ENCODE measurements at regions not wholly inside any gene's neighbourhood (a gene's known extent, or its start where the extent isn't known, plus 50 kb on each side); places are given as distances from the start of the nearest gene placed in this dataset.
"Not testable (repeated sequence)": the region's sequence is repeated elsewhere in the genome, so short reads cannot be mapped to it uniquely, and the experiment has no call there.

DNA sequence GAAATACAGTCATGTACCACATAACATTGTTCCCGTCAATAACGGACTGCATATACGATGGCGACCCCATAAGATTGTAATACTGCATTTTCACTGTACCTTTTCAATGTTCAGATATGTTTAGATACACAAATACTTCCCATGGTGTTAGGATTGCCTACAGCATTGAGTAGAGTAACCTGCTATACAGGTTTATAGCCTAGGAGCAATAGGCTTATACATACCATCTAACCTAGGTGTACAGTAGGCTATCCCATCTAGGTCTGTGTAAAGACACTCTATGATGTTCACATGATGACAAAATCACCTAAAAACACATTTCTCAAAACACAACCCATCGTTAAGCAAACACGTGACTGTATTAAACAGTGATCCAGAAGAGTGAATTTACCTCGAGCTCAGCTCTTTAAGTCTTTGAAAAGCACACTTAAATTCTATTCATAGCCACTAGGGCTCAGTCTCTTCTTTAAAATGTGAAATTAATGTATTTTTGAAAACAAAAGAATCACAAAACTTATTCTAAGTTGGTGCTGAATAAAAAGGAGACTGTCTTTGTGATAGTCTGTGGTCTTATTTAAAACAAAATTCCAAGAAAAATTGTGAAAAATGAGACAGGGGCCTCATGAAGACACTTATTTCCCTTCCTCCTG is 239.1 kb upstream of the ARID2 start:
- DNase-seq (ENCODE audit: low read depth in 2 of 2) = no peak

DNA sequence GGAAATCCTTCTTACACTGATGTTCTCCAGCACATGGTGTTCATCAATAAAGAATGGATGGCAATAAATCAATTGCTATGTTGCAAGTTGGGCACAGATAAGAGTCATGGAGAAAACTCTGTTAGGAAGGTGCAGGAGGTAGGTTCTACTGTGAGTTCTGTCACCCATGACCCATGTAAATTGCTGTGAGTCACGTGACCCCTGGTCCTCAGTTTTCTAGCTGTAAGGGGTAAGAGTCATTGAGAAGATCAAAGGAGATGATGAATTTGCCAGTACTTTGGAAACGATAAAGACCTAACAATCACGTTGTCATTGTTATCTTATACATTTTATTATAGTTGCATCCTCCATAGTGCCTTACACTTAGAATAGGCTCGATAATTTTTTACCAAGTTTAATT is 235.2 kb upstream of the ARID2 start:
- DNase-seq (ENCODE audit: low read depth in 2 of 2) = no peak

DNA sequence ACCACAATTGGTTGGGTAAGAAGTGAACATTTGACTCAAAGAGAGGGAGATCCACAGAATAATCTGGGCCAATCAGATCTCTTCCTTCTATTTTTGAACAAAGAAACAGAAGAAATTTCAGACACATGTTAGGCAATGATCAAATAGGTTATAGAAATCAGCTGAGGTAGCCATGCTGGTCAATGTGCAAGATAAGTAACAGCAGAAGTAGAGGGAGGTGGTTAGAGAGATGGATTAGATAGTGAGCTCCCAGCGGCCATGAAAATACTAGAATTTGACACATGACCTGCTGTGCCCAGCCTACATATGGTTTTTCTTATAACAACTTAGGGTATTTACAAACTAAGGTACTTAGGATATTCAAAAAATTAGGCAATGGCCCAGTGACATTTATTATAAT is 230.9 kb upstream of the ARID2 start:
- no peak for DNase-seq (ENCODE audit: low read depth in 2 of 2)

DNA sequence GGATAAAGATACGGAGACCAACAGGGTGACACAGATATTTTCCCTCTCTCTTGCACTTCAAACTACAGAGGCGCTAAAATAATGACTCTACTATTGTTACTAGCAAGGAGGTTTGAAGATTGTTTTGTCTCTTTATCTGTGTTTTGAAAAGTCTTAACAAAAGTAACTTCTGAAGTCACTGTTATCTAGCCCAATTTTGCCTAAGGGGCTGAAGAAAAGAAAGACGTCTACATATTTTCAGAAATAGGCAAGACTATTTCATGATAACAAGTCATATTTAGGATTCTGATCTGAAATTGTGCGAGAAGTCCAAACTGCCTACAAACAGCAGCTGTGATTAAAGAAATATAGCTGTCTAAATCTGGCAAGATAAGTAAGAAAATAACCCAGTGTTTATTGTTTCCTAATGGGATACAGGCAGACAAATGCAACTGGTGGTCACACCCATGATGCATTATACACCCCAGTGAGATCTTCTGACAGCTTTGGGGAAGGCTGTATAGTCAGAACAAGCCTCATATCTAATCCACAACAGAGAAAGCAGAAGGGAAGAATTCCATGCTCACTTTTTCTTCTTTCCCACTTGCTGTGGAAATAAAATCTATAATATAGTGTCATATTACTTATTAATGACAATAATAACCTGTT is 226.9 kb upstream of the ARID2 start:
- DNase-seq (ENCODE audit: low read depth in 2 of 2) = no peak

DNA sequence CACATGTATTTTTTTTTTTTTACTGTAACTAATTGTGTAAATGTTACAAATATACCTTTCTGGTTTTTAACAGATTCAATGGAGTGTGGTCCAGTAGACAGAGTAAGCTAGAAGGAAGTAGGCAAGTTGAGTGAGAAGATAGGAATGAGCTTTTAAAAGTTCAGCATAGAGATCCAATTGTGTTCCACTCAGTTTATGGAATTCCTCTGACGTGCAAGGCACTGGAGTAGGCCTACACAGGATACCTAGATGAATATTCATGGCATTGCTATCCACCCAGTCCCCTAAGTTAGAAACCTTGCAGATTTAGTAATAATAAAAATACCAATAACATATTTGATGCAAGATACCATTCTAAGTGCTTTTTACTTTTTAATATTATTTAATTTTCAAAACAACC is 225.6 kb upstream of the ARID2 start:
- no peak for DNase-seq (ENCODE audit: low read depth in 2 of 2)

DNA sequence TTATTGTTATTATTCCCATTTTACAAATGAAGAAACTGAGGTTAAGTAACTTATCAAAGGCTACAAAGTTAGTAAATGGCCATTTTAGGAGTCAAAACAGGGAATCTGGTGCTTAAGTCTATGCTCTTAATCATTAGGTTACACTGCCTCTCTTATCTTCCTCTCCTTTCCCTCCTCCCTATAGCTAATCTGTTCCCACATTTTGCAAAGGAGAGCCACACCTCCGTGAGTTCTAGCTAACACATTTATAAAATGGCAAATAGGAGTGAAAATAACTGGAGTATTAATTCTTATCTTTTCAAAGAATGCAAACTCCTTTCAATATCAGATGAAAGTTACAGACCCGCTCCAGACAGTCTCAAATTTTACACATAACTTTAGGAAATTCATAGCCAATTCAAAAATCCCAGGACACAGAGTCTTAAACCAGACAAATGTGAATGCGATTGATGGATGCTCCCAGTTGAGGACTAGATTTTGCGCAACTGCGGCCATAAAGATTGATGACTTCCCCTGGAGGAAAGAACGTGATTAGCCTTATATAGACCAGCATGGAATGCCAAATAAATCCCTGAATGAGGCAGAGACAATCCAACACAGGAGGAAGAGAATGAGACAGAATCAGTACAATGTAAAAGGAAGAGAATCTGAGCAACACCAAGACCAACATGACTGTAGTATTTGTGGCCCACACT is 225.0 kb upstream of the ARID2 start:
- DNase-seq (ENCODE audit: low read depth in 2 of 2) = no peak

DNA sequence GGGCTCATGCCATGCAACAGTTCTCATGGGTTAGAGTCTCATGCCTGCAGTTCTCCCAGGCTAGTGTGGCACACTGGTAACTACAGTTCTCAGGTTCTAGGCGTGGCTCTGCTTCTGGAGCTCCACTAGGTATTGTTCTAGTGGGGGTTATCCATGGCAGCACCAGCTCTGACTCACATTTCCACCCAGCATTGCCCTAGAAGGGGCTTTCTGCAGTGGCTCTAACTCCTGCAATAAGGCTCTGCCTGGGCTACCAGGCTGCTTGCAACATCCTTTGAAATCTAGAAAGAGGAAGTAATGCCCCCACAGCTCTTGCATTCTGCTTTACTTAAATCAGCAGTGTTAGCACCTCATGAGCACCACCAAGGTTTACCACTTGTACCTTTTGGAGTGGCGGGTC is 220.3 kb upstream of the ARID2 start:
- DNase-seq (ENCODE audit: low read depth in 2 of 2) = no peak

DNA sequence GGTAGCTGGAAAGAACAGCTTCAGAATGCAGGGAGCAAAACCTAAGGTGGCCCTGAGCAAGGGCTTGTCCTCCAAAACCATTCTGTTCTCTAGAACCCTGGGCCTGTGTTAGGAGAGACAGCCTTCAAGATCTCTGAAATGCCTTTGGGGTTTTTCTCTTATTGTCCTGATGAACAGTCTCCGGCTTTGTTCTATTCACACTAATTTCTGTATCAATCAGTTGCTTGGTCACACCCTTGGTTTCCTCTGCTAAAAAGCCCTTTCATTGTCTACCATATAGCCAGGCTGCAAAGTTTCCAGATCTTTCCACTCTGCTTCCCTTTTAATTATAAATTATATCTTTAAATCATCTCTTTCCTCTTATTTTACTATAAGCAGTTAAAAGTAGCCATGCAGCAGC is 219.9 kb upstream of the ARID2 start:
- DNase-seq (ENCODE audit: low read depth in 2 of 2) = no peak

DNA sequence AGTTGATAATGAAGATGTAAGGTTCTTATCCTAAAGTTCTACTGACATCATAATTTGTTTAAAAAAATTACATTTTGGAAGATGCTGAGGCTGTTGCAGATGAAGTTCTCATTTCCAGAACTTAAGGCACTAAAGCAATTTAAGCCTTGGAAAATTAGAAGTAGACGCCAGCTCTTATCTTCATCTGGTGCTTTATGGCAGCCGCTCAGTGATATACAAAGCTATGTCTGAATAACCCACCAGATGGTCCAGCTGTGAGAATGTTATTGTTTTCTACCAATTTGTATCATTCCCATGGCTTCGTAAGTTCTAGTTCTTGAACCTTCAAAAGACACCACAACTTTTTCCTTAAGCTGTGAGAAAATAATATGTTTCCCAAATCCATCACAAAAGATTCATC is 212.1 kb upstream of the ARID2 start:
- no peak for DNase-seq (ENCODE audit: low read depth in 2 of 2)

DNA sequence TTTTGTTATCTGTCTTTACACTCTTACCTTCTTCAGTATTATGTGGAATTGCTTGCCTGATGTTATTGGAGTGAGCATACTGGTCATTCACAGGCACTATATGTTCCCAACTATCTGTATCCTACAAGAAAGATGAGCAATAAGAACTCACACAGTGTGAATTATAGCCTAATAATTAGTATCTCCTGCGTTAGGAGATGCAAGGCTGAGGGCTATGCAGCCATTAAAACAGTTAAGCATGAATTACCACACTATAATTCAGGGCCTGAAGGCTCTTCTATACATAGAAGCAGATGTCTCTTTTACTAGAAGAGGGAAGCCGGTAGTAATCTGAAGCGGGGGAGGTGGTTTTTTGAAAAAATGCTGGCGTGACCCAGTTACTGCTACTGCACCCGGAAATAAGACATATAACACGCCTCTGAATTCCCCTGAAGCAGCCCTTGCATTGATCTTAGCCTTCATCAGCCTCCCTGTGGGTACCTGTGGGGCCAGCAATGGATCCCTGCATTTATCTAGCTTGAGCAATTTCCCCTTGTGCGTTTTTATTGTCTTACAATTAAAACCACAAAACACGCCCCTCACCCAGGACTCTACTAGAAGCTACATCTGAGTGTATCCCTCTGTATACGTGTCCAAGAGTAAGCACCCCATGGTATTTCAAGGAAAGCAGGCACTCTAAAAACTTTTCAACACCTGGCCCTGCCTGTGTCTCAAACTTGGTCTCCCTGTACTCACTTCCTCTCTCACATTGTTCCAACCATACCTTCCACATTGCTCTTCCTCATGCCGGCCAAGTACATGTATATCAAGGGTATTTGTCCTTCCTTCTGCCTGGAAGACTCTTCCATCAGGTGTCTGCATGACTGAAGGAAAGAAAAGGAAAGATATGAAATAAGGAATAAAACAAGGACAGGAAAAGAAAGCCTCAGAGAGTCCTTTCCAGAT is 210.9 kb upstream of the ARID2 start:
- DNase-seq (ENCODE audit: low read depth in 2 of 2) = peak; percentile 14 to 31

DNA sequence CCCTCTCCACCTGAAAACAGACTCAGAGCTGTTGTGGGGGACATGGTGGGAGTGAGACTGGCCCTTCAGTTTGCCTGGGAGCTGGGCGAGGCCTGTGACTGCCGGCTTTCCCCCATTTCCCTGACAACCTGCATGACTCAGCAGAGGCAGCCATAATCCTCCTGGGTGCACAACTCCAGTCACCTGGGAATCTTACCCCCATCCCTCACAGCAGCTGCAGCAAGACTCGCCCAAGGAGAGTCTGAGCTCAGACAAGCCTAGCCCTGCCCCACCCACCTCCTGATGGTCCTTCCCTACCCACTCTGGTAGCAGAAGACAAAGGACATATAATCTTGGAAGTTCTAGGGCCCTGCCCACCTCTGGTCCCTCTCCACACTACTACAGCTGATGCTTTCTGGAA is 207.3 kb upstream of the ARID2 start:
- DNase-seq (ENCODE audit: low read depth in 2 of 2) = no peak

DNA sequence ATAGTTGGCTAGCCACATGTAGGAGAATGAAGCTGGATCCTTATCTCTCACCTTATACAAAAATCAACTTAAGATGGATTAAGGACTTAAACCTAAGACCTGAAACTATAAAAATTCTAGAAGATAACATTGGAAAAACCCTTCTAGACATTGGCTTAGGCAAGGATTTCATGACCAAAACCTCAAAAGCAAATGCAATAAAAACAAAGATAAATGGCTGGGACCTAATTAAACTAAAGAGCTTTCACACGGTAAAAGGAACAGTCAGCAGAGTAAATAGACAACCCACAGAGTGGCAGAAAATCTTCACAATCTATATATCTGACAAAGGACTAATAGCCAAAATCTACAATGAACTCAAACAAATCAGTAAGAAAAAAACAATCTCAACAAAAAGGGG is 202.7 kb upstream of the ARID2 start:
- not testable (repeated sequence) for DNase-seq (ENCODE audit: low read depth in 2 of 2)

DNA sequence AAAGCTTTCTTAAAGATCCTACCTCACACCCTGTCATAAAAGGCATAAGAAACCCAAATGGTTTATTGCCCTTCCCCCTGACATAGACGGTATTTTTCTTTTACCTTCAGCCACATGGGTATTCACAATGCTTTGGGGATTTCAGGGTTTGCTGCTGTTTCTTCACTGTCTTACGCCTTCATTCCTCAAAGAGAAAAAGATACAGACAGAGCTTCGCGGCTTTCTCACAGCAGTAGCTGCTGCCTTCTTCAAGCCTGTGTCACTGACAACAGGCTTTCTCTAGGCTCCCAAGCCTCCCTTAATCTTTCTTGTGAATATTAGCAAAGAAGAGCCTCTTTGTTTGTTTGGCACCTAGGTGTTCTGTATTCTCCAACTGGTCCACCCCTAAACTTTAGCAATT is 197.4 kb upstream of the ARID2 start:
- no peak for DNase-seq (ENCODE audit: low read depth in 2 of 2)

DNA sequence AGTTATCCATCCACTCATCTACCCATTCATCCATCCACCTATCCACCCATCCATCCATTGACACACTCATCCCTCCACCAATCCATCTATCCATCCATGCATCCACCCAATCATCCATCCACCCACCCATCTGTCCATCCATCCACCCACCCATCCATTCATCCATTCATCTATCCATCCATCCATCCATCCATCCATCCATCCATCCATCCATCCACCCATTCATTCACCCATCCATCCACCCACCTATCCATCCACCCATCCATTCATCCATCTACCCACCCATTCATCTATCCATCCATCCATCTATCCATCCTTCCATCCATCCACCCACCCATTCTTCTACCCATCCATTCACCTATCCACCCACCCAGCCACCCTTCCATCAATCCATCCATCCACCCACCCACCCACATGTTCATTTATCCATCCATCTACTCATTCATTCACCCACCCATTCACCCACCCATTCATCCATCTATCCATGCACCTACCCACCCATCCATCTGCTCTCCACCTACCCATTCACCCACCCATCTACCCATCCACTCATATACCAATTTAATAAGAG is 193.8 kb upstream of the ARID2 start:
- no peak for DNase-seq (ENCODE audit: low read depth in 2 of 2)

DNA sequence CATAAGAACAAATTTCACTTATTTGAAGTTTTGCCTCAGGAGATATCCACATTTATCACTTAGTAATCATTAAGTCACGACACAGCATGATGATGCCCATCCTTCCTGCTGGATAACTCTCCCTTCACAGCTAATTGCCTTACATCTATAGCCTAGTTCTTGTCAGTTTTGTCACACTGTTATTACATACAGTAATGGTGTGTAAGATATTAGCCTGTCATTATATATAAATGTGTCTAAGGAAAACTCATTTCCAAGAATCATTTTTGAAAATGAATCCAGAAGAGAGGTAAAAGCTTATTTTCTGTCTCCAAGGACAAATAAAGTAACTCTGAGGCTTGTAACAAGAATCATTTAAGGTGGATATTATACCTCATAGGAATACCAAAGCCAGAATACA is 193.2 kb upstream of the ARID2 start:
- DNase-seq (ENCODE audit: low read depth in 2 of 2) = no peak

DNA sequence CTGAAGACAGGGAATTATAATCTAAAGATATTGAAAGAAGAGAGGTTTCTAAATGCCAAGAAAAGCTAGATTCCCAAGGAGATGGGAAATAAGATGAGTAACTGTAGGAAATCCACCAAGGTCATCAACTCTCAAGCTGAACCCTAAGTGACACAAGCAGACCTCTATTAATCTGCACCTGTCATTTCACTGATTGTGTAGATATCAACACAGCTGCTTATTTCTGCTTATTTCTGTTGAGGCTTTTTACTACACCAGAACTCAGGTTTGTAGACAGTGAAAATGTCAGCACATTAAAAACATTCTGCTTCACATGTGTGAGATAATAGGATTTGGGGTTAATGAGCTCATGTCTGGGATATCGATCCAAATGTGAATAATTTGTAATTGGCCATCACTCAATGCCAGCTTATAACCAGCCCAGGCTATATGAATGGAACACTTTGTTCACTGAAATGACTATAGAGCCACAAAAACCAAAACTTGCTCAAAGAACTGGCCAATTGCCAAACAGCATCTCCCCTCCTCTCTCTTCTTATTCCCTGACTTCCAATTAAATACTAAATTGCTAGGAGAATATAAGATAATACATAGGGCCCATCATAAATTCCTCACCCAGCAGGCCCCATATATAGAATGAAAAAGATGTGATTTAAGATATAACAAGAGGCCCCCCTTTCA is 188.7 kb upstream of the ARID2 start:
- no peak for DNase-seq (ENCODE audit: low read depth in 2 of 2)

DNA sequence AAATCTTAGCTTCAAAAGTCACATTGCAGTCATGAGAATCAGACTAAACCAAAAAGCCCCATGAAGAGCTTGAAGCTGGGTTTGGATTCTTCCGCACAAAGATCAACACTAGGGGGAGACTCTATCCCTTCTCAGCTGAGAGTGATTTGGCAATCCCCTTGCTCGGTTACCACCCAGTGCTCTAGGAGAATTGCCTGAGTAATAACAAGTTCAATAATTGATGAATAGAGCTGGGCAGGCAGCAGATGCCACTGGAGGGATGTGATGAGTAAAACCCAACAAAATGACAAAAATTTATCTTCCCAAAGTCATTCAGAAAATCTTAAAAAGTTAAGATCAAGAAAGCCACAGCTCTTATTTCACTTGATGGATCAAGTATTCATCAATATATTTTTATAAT is 185.6 kb upstream of the ARID2 start:
- DNase-seq (ENCODE audit: low read depth in 2 of 2) = peak in 1 of 2 donors; percentile 25

DNA sequence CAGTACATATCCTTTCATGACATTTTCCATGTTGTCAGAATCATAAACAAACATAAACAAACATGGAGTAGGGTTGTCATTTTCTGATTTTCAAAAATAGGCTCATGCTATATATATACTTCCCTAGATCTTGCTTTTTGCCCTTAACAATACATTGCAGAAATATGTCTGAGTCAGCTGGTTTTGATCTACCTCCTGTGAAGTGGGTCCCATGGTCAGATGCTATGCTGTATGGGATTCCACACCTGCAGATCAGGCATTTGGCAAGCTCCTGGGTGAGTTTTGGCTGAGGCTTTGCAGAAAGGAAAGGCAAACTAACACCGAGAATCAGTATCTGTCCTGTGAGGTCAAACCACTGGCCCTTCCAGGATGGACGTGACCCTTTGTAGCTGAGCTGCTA is 183.0 kb upstream of the ARID2 start:
- no peak for DNase-seq (ENCODE audit: low read depth in 2 of 2)

DNA sequence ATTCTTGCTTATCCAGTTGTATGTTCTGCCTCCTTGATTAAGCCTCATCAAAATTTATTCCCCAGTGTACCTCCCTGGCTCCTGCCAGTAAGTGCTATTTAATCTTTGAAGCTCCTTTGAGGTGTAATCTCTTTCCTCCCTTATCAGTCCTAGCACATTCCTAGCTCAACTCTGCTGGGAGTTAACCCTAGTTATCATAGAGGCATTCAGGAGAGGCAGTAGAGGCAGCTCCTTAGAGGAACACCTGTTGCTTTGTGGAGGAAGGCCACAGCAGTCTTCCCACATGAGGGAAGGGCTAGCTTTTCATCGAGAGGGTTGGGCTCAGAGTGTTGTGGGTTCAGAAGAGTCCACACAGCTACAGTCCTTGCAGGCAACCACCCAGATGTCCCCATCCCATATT is 182.4 kb upstream of the ARID2 start:
- DNase-seq (ENCODE audit: low read depth in 2 of 2) = no peak

DNA sequence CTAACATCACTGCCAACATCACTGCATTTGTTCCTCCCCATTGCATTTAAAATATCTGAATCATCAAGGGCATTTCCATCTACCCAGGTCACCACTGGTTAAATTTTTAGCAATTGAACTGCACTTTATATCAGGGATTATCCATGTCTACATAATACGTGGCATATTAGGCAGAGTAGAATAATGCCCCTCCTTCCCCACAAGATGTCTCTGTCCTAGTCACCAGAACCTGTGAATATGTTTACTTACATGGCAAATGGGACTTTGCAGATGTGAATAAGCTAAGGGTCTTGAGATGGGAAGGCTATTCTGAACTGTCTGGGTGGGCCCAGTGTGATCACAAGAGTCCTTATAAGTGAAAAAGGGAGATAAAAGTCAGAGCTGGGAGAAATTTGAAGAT is 181.7 kb upstream of the ARID2 start:
- DNase-seq (ENCODE audit: low read depth in 2 of 2) = no peak

DNA sequence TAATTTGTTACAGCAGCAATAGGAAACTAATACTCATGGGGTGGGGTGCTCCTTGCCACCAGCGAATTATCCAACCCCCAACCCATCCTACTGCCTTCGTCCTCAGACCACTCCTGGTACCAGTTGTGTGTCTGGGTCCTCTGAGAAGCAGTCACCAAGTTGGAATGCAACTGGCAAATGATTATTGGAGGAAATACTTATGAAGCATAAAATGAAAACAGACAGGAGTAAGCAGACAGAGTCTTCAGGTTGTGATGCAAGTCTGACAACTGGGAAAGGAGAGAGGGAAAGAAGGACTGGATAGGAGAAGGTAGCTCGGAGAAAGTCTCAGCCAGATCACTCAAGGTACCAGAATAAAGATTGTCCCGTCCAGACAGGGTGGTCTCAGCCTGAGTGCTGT is 181.1 kb upstream of the ARID2 start:
- no peak for DNase-seq (ENCODE audit: low read depth in 2 of 2)
